ENCODE measurements at regions not wholly inside any gene's neighbourhood (a gene's known extent, or its start where the extent isn't known, plus 50 kb on each side); places are given as distances from the start of the nearest gene placed in this dataset.
"Not testable (repeated sequence)": the region's sequence is repeated elsewhere in the genome, so short reads cannot be mapped to it uniquely, and the experiment has no call there.

DNA sequence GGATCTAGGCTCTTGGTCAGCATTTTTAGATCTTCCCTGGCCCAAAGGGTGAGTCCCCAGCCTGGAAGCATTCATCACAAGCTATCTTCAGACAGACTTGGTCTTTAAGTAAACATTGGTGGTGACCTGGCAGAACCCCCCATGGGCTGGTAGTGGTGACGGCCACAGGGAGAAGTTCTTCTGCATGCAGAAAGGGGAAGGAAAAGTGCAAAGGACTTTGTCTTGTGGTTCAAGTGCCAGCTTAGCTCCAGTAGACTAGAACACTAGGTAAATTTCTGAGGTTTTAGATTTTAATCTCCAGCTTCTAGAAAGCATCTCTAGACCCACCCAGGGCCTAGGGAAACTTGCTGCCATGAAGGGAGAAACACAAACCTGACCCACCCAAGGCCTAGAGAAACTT lies 584.0 kb downstream of the CHSY3 start:
- DNase-seq (ENCODE audit: low read depth): no peak

DNA sequence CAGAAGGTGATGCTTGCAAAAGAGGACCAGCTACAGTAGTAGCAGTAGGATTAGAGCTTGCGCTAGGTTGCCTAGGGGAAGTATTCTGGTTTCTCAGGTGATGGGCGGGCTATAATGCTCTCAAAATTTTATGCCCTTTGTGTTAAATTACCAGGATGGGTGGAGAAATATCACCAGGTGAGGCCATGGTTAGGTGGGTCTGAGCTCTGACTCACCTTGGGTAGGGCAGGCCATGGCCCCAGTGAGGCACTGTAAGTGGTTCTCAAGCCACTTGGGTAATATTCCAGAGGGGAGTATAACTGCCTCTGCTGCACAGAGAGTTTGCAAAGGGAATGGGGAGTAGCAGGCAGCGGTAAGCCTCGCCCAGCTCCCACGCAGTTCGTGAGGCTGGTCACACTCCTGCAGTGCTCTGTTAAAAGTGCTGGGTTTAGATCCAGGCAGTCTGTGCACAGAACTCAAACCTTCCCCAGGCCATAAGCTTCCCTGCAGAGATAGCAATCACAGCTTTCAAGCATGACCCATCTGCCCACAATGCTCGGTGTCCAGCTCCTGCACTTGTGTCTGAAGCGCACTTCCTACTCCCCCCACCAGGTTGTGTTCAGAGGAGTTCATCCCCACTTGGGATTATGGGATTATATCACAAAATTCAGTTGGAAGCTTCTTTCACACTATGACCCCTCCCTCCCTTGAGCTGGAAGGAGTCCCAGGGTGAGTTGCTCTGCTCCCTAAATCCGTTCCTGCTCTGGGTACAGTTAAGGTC lies 575.0 kb downstream of the CHSY3 start:
- DNase-seq (ENCODE audit: low read depth): no peak

DNA sequence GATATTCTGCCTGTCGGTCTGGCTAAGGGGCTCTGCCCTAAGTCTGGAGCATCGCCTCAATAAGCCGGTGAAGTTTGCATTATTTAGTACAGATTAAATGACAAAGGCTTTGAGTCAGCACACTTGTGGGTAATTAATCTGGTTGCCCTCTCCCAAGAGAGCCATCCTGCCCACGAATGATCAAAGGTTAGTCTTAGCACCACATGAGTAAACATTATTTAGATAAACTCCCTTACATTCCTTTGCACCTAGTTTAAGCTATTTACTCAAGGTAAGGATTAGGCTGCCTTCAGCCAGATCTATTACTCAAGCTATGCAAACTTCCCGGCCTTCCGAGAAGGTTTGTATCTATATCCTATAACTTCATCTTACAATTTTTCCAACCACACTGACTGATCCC lies 572.1 kb downstream of the CHSY3 start:
- no peak for DNase-seq (ENCODE audit: low read depth)

DNA sequence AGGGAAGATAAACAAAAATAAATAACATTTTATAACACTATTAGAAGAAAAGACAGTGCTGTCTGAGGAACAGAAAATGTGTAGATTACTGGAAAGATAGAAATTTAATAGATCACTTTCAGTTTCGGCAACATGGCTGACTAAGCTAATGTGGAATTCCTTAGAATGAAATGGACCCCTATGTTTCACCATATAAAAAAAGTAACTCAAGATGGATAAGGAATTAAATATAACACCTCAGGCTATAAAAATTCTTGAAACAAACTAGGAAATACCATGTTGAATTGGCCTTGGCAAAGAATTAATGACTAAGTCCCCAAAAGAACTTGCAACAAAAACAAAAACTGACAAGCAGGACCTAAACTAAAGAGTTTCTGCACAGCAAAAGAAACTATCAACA lies 558.3 kb downstream of the CHSY3 start:
- DNase-seq (ENCODE audit: low read depth): peak; percentile 2

GRCh38 chr5:130455175-130455574 lies 550.9 kb downstream of the CHSY3 start:
- DNase-seq (ENCODE audit: low read depth): no peak

DNA sequence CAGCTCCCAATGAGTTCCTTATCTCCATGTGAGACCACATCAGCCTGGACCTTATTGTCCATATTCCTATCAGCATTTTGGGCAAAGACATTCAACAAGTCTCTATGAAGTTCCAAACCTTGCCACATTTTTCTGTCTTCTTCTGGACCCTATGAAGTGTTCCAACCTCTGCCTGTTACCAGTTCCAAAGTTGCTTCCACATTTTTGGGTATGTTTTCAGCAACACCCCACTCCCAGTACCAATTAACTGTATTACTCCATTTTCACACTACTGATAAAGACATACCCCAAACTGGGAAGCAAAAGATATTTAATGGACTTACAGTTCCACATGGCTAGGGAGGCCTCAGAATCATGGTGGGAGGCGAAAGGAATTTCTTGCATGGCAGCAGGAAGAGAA lies 548.5 kb downstream of the CHSY3 start:
- DNase-seq (ENCODE audit: low read depth): no peak

DNA sequence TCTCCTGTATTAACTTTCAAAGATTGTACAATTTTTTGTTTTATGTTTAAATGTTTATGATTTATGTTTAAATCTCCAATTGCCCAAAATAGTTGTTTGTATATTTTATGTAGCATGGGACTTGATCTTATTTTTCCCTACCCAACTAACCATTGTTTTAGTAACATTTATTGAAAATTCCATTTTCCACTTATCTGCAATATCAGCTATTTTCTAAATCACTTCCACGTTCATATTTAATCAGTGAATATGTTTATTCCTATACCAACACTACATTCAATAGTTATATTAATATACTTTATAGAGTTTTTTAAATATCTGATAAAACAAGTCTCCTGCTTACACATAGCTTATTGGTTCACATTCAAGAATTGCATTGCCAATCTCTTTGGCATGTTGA lies 532.2 kb downstream of the CHSY3 start:
- no peak for DNase-seq (ENCODE audit: low read depth)

- no peak for DNase-seq (ENCODE audit: low read depth)
These were observed 523.1 kb downstream of the CHSY3 start for GRCh38 chr5:130427222-130427955.

DNA sequence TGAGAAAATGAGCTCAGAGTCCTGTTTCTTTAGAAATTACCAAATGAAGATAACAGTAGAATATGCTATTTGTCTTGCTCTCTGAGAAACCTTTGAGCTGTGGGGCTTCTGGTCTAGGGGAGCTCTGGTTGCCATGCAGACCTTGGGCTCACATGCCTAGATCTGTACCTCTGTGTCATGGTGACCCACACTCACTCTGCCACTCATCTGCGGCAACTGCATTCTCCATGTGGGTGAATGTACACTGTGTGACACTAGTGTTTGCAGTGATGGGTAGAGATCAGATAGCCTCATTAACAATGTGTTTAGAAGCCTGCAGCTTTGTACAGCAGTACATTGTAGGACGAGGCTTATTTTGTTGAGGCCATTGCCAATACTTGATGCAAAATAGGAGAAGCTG lies 521.2 kb downstream of the CHSY3 start:
- DNase-seq (ENCODE audit: low read depth): no peak

DNA sequence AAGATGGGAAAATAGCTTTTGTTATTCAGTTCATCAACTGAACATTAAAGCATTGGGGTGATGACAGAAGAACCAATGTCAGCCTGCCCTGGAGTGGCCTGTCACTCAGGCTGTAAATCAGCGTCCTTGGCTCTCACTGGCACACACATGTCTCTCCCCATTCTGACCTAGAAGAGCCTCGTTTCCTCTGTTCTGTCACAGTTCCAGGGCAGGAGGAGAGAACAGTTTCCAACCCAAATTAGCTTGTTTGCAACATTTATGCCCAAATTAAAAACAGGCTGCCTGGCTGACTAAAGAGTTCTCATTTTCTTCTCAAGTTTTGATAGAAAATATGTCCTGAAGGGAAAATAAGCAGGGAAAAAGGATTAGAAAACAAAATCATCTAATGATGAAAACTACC lies 520.1 kb downstream of the CHSY3 start:
- no peak for DNase-seq (ENCODE audit: low read depth)

DNA sequence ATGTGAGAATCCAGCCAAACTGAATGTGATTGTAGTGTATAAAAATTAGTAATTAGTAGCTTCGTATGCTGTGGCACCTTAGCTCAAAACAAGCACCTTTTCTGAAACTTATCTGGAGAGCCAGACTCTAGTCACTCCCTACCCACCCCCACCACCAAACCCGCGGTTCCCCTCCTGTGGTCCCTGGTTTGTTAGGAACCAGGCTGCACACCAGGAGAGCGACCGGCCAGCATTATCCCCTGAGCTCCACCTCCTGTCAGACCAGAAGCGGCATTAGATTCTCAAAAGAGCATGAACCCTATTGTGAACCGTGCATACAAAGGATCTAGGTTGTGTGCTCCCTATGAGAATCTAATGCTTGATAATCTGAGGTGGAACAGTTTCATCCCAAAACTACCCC lies 498.6 kb downstream of the CHSY3 start:
- DNase-seq (ENCODE audit: low read depth): no peak

DNA sequence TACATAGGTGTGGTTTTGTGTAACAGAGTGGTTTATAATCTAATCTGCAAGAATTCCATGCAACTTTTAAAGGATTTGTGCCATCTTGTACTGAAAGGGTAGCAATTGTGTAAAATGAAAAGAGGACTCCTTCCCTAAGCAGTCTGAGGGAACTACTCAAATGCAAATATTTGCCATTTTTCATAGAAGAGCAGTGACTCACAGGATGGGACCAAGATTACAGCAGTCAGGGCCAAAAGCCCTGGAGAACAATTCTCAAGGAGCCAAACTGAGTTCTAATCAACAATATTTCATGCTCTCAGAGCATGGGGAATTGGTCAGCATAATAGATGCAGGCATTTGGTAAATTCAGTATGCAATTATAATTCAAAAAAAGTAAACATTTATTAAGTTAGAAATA lies 495.8 kb downstream of the CHSY3 start:
- peak; percentile 42 for DNase-seq (ENCODE audit: low read depth)

DNA sequence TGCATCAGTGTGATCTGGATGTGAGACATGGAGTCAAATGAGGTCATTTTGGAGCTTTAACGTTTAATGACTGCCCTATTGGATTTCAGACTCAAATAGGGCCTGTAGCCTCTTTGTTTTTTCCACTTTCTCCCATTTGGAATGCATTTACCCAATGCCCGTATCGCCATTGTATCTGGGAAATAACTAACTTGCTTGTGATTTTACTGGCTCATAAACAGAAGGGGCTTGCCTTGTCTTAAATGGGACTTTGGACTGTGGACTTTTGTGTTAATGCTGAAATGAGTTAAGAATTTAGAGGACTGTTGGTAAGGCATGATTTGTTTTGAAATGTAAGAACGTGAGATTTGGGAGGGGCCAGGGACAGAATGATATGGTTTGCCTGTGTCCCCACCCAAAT lies 494.6 kb downstream of the CHSY3 start:
- no peak for DNase-seq (ENCODE audit: low read depth)

- DNase-seq (ENCODE audit: low read depth): not testable (repeated sequence)
These were observed 493.5 kb downstream of the CHSY3 start for GRCh38 chr5:130397727-130398126.

GRCh38 chr5:130397132-130397531 lies 492.9 kb downstream of the CHSY3 start:
- DNase-seq (ENCODE audit: low read depth): no peak

- not testable (repeated sequence) for DNase-seq (ENCODE audit: low read depth)
These were observed 487.5 kb downstream of the CHSY3 start for GRCh38 chr5:130391727-130392264.

- no peak for DNase-seq (ENCODE audit: low read depth)
These were observed 481.9 kb downstream of the CHSY3 start for GRCh38 chr5:130386155-130386554.

- no peak for DNase-seq (ENCODE audit: low read depth)
These were observed 481.4 kb downstream of the CHSY3 start for GRCh38 chr5:130385656-130386055.

DNA sequence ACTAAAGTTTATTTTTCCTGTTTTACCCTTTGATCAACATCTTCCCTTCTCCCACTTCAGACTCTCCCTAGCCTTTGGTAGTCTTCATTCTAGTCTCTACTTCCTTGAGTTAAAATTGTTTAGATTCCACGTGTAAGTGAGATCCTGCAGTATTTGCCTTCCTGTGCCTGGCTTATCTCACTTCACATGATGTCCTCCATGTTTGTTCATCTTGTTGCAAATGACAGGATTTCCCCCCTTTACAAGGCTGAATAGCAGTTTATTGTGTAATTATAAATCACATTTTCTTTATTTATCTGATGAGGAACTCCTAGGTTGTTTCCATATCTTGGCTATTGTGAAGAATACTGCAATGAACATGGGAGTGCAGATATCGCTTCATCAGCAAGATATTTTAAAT lies 461.7 kb downstream of the CHSY3 start:
- no peak for DNase-seq (ENCODE audit: low read depth)

- DNase-seq (ENCODE audit: low read depth): no peak
These were observed 445.9 kb downstream of the CHSY3 start for GRCh38 chr5:130350131-130350530.

GRCh38 chr5:130337179-130337888 lies 433.1 kb downstream of the CHSY3 start:
- peak; percentile 64 for DNase-seq (ENCODE audit: low read depth)

- no peak for DNase-seq (ENCODE audit: low read depth)
These were observed 430.9 kb downstream of the CHSY3 start for GRCh38 chr5:130335117-130335516.

DNA sequence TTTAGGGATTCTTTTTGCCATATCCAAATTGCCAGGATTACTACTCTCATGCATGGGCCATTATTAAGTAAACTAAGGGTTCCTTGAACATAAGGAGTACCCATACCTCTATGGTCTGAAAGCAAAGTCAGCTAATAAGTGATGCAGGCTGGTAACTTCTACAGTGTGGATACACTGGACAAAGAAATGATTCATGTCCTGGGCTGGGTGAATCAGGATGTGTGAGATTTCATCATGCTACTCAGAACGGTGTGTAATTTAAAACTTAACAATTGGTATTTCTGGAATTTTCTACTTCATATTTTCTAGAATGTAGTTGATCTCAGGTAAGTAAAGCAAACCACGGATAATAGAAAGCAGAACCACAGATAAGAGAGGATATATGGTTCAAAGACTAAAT lies 428.8 kb downstream of the CHSY3 start:
- DNase-seq (ENCODE audit: low read depth): peak; percentile 62
